Stimulated activated CD4-positive, alpha-beta T cell treated with anti-CD3 and anti-CD28 coated beads, Interleukin-15, amount 100 ng/mL, for 24 hours (primary cell): ENCODE measurements at regions not wholly inside any gene's neighbourhood (a gene's known extent, or its start where the extent isn't known, plus 50 kb on each side); places are given as distances from the start of the nearest gene placed in this dataset.

Source experiments
- DNase-seq: peaks from one replicate; pipeline ENCODE4 v3.0.0-alpha.2; 2020

GRCh38 chr6:167583412-167583811 is 243.3 kb upstream of the AFDN start:
- DNase-seq, result no peak

GRCh38 chr6:167588181-167588919 is 238.4 kb upstream of the AFDN start:
- DNase-seq, result no peak

GRCh38 chr6:167588920-167589614 is 237.6 kb upstream of the AFDN start:
- DNase-seq, result no peak

GRCh38 chr6:167589615-167589940 is 237.1 kb upstream of the AFDN start:
- no peak for DNase-seq

DNA sequence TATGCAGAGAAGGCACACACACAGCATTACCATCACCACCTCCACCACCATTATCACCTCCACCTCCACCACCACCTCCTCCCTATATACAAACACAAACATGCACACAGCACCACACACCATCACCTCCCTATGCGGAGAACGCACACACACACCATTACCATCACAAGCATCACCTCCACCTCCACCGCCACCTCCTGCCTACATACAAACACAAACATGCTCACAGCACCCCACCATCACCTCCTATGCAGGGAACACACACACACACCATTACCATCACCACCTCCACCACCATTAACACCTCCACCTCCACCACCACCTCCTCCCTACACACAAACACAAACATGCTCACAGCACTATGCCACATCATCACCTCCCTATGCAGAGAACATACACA is 236.5 kb upstream of the AFDN start:
- no peak for DNase-seq
